ENCODE measurements at regions not wholly inside any gene's neighbourhood (a gene's known extent, or its start where the extent isn't known, plus 50 kb on each side); places are given as distances from the start of the nearest gene placed in this dataset.

- Histone ChIP-seq H3K36me3 (ENCODE audit: control insufficient read depth in 2 of 4, insufficient read depth in 4 of 4, low read length in 3 of 4) (no peaks in the 10 kb centered on the region), H4K20me1 (replicated peaks in 1 of 2; ENCODE audit: control insufficient read depth in 1 of 2, insufficient read depth in 2 of 2, low read length in 2 of 2) (peaks cover 0 to 2% of the 10 kb centered on the region in 2 experiments), H3K23ac (ENCODE audit: insufficient read length) (no peak overlapping the region), H3K4me3 (ENCODE audit: extremely low read depth in 1 of 4, insufficient read depth in 2 of 4, low read depth in 3 of 4, low read length in 4 of 4) (no peak overlapping the region), H2BK5ac (ENCODE audit: low read depth, low read length) (no peak overlapping the region), H2BK12ac (ENCODE audit: low read depth, low read length) (no peak overlapping the region), H3K79me1 (ENCODE audit: low read depth, low read length) (no peaks in the 10 kb centered on the region), H3K9me3 (ENCODE audit: insufficient read depth in 2 of 2, low read depth in 1 of 2, low read length in 1 of 2) (no peaks in the 10 kb centered on the region), H3K27ac (ENCODE audit: low read depth, low read length) (no peak overlapping the region), H3K4me1 (replicated peaks in 1 of 4; ENCODE audit: control insufficient read depth in 3 of 4, insufficient read depth in 4 of 4, low read length in 3 of 4) (peaks cover 4 to 26% (median 13%) of the 10 kb centered on the region in 4 experiments), H2BK20ac (ENCODE audit: low read length) (no peak overlapping the region), H4K5ac (ENCODE audit: insufficient read length, low read depth, low read length) (no peak overlapping the region), H3K18ac (ENCODE audit: extremely low read depth, low read length) (no peak overlapping the region), H2BK120ac (replicated peaks; ENCODE audit: low read depth, low read length) (no peak overlapping the region), H2AK5ac (ENCODE audit: low read depth, low read length) (no peak overlapping the region), H2AFZ (ENCODE audit: low read length) (no peak overlapping the region), H4K91ac (replicated peaks; ENCODE audit: insufficient read length, low read length) (no peak overlapping the region), H3K56ac (replicated peaks; ENCODE audit: insufficient read length, low read depth, low read length) (no peak overlapping the region), H3K27me3 (replicated peaks in 1 of 4; ENCODE audit: control insufficient read depth in 3 of 4, extremely low read depth in 1 of 4, insufficient read depth in 3 of 4, low read length in 3 of 4) (peaks cover 0 to 4% (median 4%) of the 10 kb centered on the region in 4 experiments; a peak in 1 of 7 replicates), H3K23me2 (ENCODE audit: low read depth, low read length) (no peaks in the 10 kb centered on the region), H3K4me2 (ENCODE audit: insufficient read depth in 1 of 2, low read depth in 2 of 2, low read length in 2 of 2) (no peak overlapping the region), H3K9ac (replicated peaks in 1 of 4; ENCODE audit: extremely low read depth in 1 of 4, low read depth in 3 of 4, low read length in 3 of 4) (no peak overlapping the region), H3K79me2 (ENCODE audit: control insufficient read depth in 1 of 2, insufficient read depth in 2 of 2, low read length in 2 of 2) (no peaks in the 10 kb centered on the region), H3K4ac (replicated peaks; ENCODE audit: insufficient read length, low read depth, low read length) (no peak overlapping the region), H4K8ac (ENCODE audit: extremely low read depth, insufficient read depth, low read length) (no peak overlapping the region), H3K14ac (ENCODE audit: insufficient read length) (no peak overlapping the region), H2BK15ac (ENCODE audit: low read length) (peak overlapping the region; percentile 50; the same call in 1 of the 2 replicates)
- TF ChIP-seq YY1 (IDR thresholded peaks at IDR 0.05; ENCODE audit: low read depth, low read length) (no peak), CHD1 (IDR thresholded peaks at IDR 0.05; ENCODE audit: low read depth, low read length) (no peak), POLR2AphosphoS5 (IDR thresholded peaks at IDR 0.05; ENCODE audit: low read depth, low read length) (no peak), RNF2 (IDR thresholded peaks at IDR 0.05; ENCODE audit: borderline replicate concordance, low read depth, low read length, missing control alignments, poor library complexity, severe bottlenecking) (no peak), BACH1 (IDR thresholded peaks at IDR 0.05; ENCODE audit: low read length) (no peak), TAF1 (IDR thresholded peaks at IDR 0.05; ENCODE audit: low read depth, low read length) (no peak), CBX8 (IDR thresholded peaks at IDR 0.05; ENCODE audit: borderline replicate concordance, low read depth, low read length) (no peak)
- FAIRE-seq: no peak
- WGBS, 2 experiments (ENCODE audit: extremely low coverage in 1 of 2, insufficient coverage in 1 of 2, insufficient read length in 1 of 2, insufficient replicate concordance in 2 of 2, low coverage in 1 of 2, low lambda C conversion rate in 2 of 2, missing lambda C conversion rate in 1 of 2): 72% methylated on average over 7 of the region's 7 CpGs; no CpG with 5 or more reads in 1 of the 2 experiments
- no peak for DNase-seq (ENCODE audit: low read depth in 1 of 2, low spot score in 2 of 2)
- ChIA-PET POLR2A (ENCODE audit: partially characterized antibody) (interaction anchor here (1.4 kb wide), 1 partner anchor 12 kb away, joined by 4 read pairs; no protein-coding TSS in a partner anchor), CTCF (ENCODE audit: partially characterized antibody) (interaction anchor here (0.7 to 1.6 kb wide), 5 partner anchors 15 to 86 kb away, joined by 3 to 5 read pairs (median 3); no protein-coding TSS in a partner anchor)
These were observed 57.0 kb upstream of the NEURL1B start for GRCh38 chr5:172583931-172584511.

Measured in H1 (cell line).